DOHH2 (cell line): ENCODE measurements at regions not wholly inside any gene's neighbourhood (a gene's known extent, or its start where the extent isn't known, plus 50 kb on each side); places are given as distances from the start of the nearest gene placed in this dataset.

Experiments used
- CTCF ChIP-seq: fragments of 200-600 bp; sonication (generic); IDR thresholded peaks from one replicate; pipeline ENCODE4 v1.5.1; 2014; ENCODE audit warnings: antibody characterized with exemption, mild to moderate bottlenecking, low read depth, low read length; ENCODE audit not compliant: poor library complexity, severe bottlenecking
- EZH2phosphoT487 ChIP-seq: fragments of 200-600 bp; sonication (generic); IDR thresholded peaks from 2 replicates; pipeline ENCODE4 v1.6.1; 2017; ENCODE audit warnings: borderline replicate concordance, mild to moderate bottlenecking, antibody characterized with exemption, low read length, moderate library complexity, mixed read lengths

GRCh38 chrY:8564421-8564820 lies 772.8 kb upstream of the TSPY4 start:
- TF ChIP-seq CTCF (no peak), EZH2phosphoT487 (no peak)
